Neural cell (in vitro differentiated cells): ENCODE measurements at regions not wholly inside any gene's neighbourhood (a gene's known extent, or its start where the extent isn't known, plus 50 kb on each side); places are given as distances from the start of the nearest gene placed in this dataset.

Experiments used
- H2AFZ ChIP-seq: fragments of 200-600, 300-800 bp; sonication (generic), shearing (Covaris generic); 2 replicates; pipeline ENCODE4 v1.6.0; 2014; ENCODE audit warnings: low read depth, mild to moderate bottlenecking, antibody characterized with exemption, low read length, moderate library complexity
- H3F3A ChIP-seq: fragments of 200-600 bp; shearing (Covaris generic); 2 replicates; pipeline ENCODE4 v1.6.1; 2016; ENCODE audit warnings: mild to moderate bottlenecking, moderate library complexity, mixed read lengths, antibody characterized with exemption, low read length; ENCODE audit not compliant: insufficient read depth, poor library complexity, severe bottlenecking
- H3K27ac ChIP-seq: fragments of 200-600, 300-800 bp; sonication (generic), shearing (Covaris generic); 2 replicates; pipeline ENCODE4 v1.5.1; 2014; ENCODE audit warnings: mild to moderate bottlenecking, low read length, moderate library complexity
- H3K27me3 ChIP-seq: fragments of 300-800, 200-600 bp; sonication (generic), shearing (Covaris generic); 2 replicates; pipeline ENCODE4 v1.6.0; 2014; ENCODE audit warnings: mild to moderate bottlenecking, low read depth, low read length, moderate library complexity; ENCODE audit not compliant: insufficient read depth
- H3K36me3 ChIP-seq: fragments of 300-800, 200-600 bp; sonication (generic), shearing (Covaris generic); 2 replicates; pipeline ENCODE4 v1.5.1; 2014; ENCODE audit warnings: mild to moderate bottlenecking, antibody characterized with exemption, low read length, moderate library complexity; ENCODE audit not compliant: insufficient read depth
- H3K4me2 ChIP-seq: fragments of 300-800, 200-600 bp; sonication (generic), shearing (Covaris generic); 2 replicates; pipeline ENCODE4 v1.6.0; 2014; ENCODE audit warnings: mild to moderate bottlenecking, low read length
- H3K4me3 ChIP-seq: fragments of 300-800, 200-600 bp; sonication (generic), shearing (Covaris generic); 2 replicates; pipeline ENCODE4 v1.5.1; 2014; ENCODE audit warnings: mild to moderate bottlenecking, low read length, moderate library complexity
- H3K79me2 ChIP-seq: fragments of 200-600 bp; shearing (Covaris generic); replicated peaks from 2 replicates; pipeline ENCODE4 v1.6.0; 2014; ENCODE audit warnings: mild to moderate bottlenecking, low read length, moderate library complexity; ENCODE audit not compliant: insufficient read depth
- H3K9ac ChIP-seq: fragments of 300-800, 200-600 bp; sonication (generic), shearing (Covaris generic); 2 replicates; pipeline ENCODE4 v1.6.1; 2016; ENCODE audit warnings: mild to moderate bottlenecking, low read length, mixed read lengths
- H3K9me2 ChIP-seq: fragments of 200-600 bp; shearing (Covaris generic); 2 replicates; pipeline ENCODE4 v1.6.1; 2016; ENCODE audit warnings: mild to moderate bottlenecking, low read length, mixed read lengths; ENCODE audit not compliant: insufficient read depth
- H3K9me3 ChIP-seq: fragments of 200-600, 300-800 bp; sonication (generic), shearing (Covaris generic); 2 replicates; pipeline ENCODE4 v1.6.1; 2016; ENCODE audit warnings: mild to moderate bottlenecking, mixed run types, low read length, moderate library complexity, mixed read lengths
- H4K20me1 ChIP-seq: fragments of 200-600 bp; shearing (Covaris generic); 2 replicates; pipeline ENCODE4 v1.6.1; 2016; ENCODE audit warnings: mild to moderate bottlenecking, mixed run types; ENCODE audit not compliant: insufficient read depth
- EP300 ChIP-seq: fragments of 450-650 bp; conservative IDR thresholded peaks from 2 replicates; pipeline ENCODE4 v1.6.1; 2014; ENCODE audit warnings: antibody characterized with exemption, mild to moderate bottlenecking, moderate library complexity; ENCODE audit not compliant: poor library complexity, severe bottlenecking
- EZH2 ChIP-seq: fragments of 200-600, 300-800 bp; shearing (Covaris generic), sonication (generic); IDR thresholded peaks from 2 replicates; pipeline ENCODE4 v1.6.1; 2014; ENCODE audit warnings: antibody characterized with exemption, low read length, borderline replicate concordance, mild to moderate bottlenecking; ENCODE audit not compliant: insufficient read depth, poor library complexity, severe bottlenecking
- MXI1 ChIP-seq: fragments of 450-650 bp; conservative IDR thresholded peaks from 2 replicates; pipeline ENCODE4 v1.6.1; 2014; ENCODE audit warnings: antibody characterized with exemption, mild to moderate bottlenecking; ENCODE audit not compliant: poor library complexity, severe bottlenecking
- POLR2AphosphoS5 ChIP-seq: IDR thresholded peaks from 2 replicates; pipeline ENCODE4 v1.6.1; 2012
- RAD21 ChIP-seq: fragments of 450-650 bp; conservative IDR thresholded peaks from 2 replicates; pipeline ENCODE4 v1.6.1; 2014; ENCODE audit warnings: antibody characterized with exemption, mild to moderate bottlenecking, moderate library complexity
- REST ChIP-seq: IDR thresholded peaks from 2 replicates; pipeline ENCODE4 v1.6.1; 2012; ENCODE audit warnings: borderline replicate concordance
- SMC3 ChIP-seq: fragments of 450-650 bp; conservative IDR thresholded peaks from 2 replicates; pipeline ENCODE4 v1.6.1; 2014; ENCODE audit warnings: antibody characterized with exemption, mild to moderate bottlenecking, moderate library complexity; ENCODE audit not compliant: poor library complexity
- TAF1 ChIP-seq: IDR thresholded peaks from 2 replicates; pipeline ENCODE4 v1.6.1; 2012; ENCODE audit warnings: low read depth
- TF ChIP-seq, protein P1 (sequence below): fragments of 450-650 bp; IDR thresholded peaks from 2 replicates; pipeline ENCODE4 v1.5.1; 2014; ENCODE audit warnings: antibody characterized with exemption, mild to moderate bottlenecking, moderate library complexity; ENCODE audit not compliant: poor library complexity, severe bottlenecking

DNA sequence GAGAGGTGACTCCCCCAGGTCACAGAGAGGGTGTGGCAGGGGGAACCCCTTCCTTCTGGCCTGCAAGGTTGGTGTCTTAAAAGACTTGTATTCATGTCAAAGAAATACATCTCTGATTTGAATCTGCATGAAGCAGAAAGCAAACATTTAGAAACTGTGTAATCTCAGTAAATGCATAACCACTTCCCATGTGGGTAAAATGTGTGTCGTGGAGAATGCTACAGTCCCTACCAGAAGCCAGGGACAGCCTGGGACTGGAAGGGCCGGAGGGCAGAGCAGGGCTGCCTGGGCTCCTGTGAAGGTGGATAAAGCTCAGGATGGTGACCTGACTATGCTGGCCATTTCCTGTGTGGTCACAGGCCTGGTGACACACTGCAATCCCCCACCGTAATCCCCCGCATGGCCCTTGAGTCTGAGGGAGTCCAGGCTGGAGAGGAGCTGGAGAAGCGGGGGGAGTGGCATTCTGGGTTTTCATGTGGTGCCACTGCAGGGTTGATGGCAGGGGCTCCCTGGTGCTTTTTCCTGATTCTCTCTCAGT, 102.2 kb downstream of the LRRC30 start:
- H3K27me3 ChIP-seq, result no peaks in the 10 kb centered on the region
- no peak overlapping the region for H2AFZ ChIP-seq
- H3F3A ChIP-seq, result no peaks in the 10 kb centered on the region
- no peaks in the 10 kb centered on the region for H3K9me2 ChIP-seq
- H3K9me3 ChIP-seq, result no peaks in the 10 kb centered on the region
- H3K4me2 ChIP-seq, result no peak overlapping the region
- no peak overlapping the region for H3K27ac ChIP-seq
- H3K36me3 ChIP-seq, result no peaks in the 10 kb centered on the region
- TF ChIP-seq, protein P1, sequence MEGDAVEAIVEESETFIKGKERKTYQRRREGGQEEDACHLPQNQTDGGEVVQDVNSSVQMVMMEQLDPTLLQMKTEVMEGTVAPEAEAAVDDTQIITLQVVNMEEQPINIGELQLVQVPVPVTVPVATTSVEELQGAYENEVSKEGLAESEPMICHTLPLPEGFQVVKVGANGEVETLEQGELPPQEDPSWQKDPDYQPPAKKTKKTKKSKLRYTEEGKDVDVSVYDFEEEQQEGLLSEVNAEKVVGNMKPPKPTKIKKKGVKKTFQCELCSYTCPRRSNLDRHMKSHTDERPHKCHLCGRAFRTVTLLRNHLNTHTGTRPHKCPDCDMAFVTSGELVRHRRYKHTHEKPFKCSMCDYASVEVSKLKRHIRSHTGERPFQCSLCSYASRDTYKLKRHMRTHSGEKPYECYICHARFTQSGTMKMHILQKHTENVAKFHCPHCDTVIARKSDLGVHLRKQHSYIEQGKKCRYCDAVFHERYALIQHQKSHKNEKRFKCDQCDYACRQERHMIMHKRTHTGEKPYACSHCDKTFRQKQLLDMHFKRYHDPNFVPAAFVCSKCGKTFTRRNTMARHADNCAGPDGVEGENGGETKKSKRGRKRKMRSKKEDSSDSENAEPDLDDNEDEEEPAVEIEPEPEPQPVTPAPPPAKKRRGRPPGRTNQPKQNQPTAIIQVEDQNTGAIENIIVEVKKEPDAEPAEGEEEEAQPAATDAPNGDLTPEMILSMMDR, result no peak
- TF ChIP-seq POLR2AphosphoS5 (no peak), MXI1 (no peak), TAF1 (no peak), SMC3 (no peak), RAD21 (no peak), REST (no peak), EZH2 (no peak), EP300 (no peak)
- H3K9ac ChIP-seq, result no peak overlapping the region
- no peak overlapping the region for H3K4me3 ChIP-seq
- no peaks in the 10 kb centered on the region for H3K79me2 ChIP-seq
- no peaks in the 10 kb centered on the region for H4K20me1 ChIP-seq

GRCh38 chr18:7334973-7335568, 104.2 kb downstream of the LRRC30 start:
- Histone ChIP-seq H3K4me2 (no peak overlapping the region), H3K79me2 (no peaks in the 10 kb centered on the region), H3K9ac (no peak overlapping the region), H3K27me3 (no peaks in the 10 kb centered on the region), H2AFZ (no peak overlapping the region), H3F3A (no peaks in the 10 kb centered on the region), H3K9me3 (no peaks in the 10 kb centered on the region), H3K9me2 (no peaks in the 10 kb centered on the region), H3K36me3 (no peaks in the 10 kb centered on the region), H3K4me3 (no peak overlapping the region), H3K27ac (no peak overlapping the region), H4K20me1 (no peaks in the 10 kb centered on the region)
- no peak for TF ChIP-seq EP300
- TF ChIP-seq, protein P1, result no peak
- TF ChIP-seq POLR2AphosphoS5, result no peak
- no peak for TF ChIP-seq RAD21
